NT2/D1 (cell line): ENCODE measurements at regions not wholly inside any gene's neighbourhood (a gene's known extent, or its start where the extent isn't known, plus 50 kb on each side); places are given as distances from the start of the nearest gene placed in this dataset.

ENCODE experiments used
- SUZ12 ChIP-seq: IDR thresholded peaks from 2 replicates; pipeline ENCODE4 v1.6.1; 2011; ENCODE audit not compliant: insufficient read length, insufficient read depth; ENCODE audit errors: extremely low read depth
- YY1 ChIP-seq: IDR thresholded peaks from 2 replicates; pipeline ENCODE4 v1.6.1; 2011; ENCODE audit not compliant: insufficient read length, insufficient read depth

GRCh38 chr9:80538976-80539375 lies 967.2 kb downstream of the TLE4 start:
- TF ChIP-seq YY1 (no peak), SUZ12 (no peak)
